ENCODE measurements at regions not wholly inside any gene's neighbourhood (a gene's known extent, or its start where the extent isn't known, plus 50 kb on each side); places are given as distances from the start of the nearest gene placed in this dataset.

- no peak overlapping the region for H3K4me3 ChIP-seq (ENCODE audit: control extremely low read depth in 1 of 5, extremely low read depth in 1 of 5, insufficient read depth in 1 of 5, low read depth in 2 of 5, low read length in 4 of 5)
- H3K4me2 ChIP-seq (replicated peaks; ENCODE audit: low read depth, low read length, poor library complexity, severe bottlenecking), result no peak overlapping the region
- intact Hi-C loops (cut with micrococcal nuclease), result no loop called here
- no peaks in the 10 kb centered on the region for H4K20me1 ChIP-seq (ENCODE audit: control insufficient read depth, insufficient read depth, low read length, poor library complexity, severe bottlenecking)
- no peak overlapping the region for H3K27ac ChIP-seq (ENCODE audit: low read length in 2 of 2)
- no peaks in the 10 kb centered on the region for H3K36me3 ChIP-seq (replicated peaks in 1 of 2; ENCODE audit: control extremely low read depth in 1 of 2, control insufficient read depth in 1 of 2, extremely low read depth in 1 of 2, insufficient read depth in 2 of 2, low read length in 1 of 2)
- no peaks in the 10 kb centered on the region for H3K9me3 Mint-ChIP-seq (ENCODE audit: insufficient read depth)
- H3K4me1 Mint-ChIP-seq, result peaks cover 21% of the 10 kb centered on the region
- WGBS (ENCODE audit: insufficient coverage), result 60% methylated on average over 1 of the region's 6 CpGs
- no peaks in the 10 kb centered on the region for H3K27me3 Mint-ChIP-seq
- no peak overlapping the region for H3K27ac Mint-ChIP-seq
- no peak overlapping the region for H2AFZ ChIP-seq (ENCODE audit: insufficient read depth, low read depth, low read length, poor library complexity, severe bottlenecking)
- H3K79me2 ChIP-seq (ENCODE audit: control insufficient read depth, insufficient read depth, low read length), result no peaks in the 10 kb centered on the region
- no peak overlapping the region for H3K4me3 Mint-ChIP-seq
- H3K9ac ChIP-seq (ENCODE audit: low read length), result no peak overlapping the region
- DNase-seq, result no peak
- CTCF ChIA-PET, result no interaction called here
- H3K9me3 ChIP-seq (ENCODE audit: control extremely low read depth in 1 of 3, control insufficient read depth in 2 of 3, insufficient read depth in 1 of 3, low read length in 2 of 3), result no peaks in the 10 kb centered on the region
- TF ChIP-seq CTCF (IDR thresholded peaks at IDR 0.05), result no peak
- TF ChIP-seq EZH2 (IDR thresholded peaks at IDR 0.05; ENCODE audit: borderline replicate concordance, insufficient read depth, low read depth, low read length, poor library complexity, severe bottlenecking), result no peak
- peaks cover 13 to 17% of the 10 kb centered on the region in 2 donors for H3K4me1 ChIP-seq (ENCODE audit: control insufficient read depth in 2 of 2, insufficient read depth in 2 of 2, low read length in 2 of 2)
- no peak for ATAC-seq (ENCODE audit: low read depth)
- no peaks in the 10 kb centered on the region for H3K27me3 ChIP-seq (replicated peaks in 1 of 4; ENCODE audit: control extremely low read depth in 1 of 4, control insufficient read depth in 3 of 4, insufficient read depth in 4 of 4, low read length in 3 of 4)
- POLR2A ChIA-PET, result interaction anchor here (0.9 kb wide), 1 partner anchor 8 kb away, joined by 3 read pairs; no protein-coding TSS in a partner anchor
These were observed 146.2 kb upstream of the KLF6 start for GRCh38 chr10:3931224-3931623.

GRCh38 chr10:3928569-3928968, 143.6 kb upstream of the KLF6 start:
- Histone ChIP-seq H3K36me3 (replicated peaks in 1 of 2; ENCODE audit: control extremely low read depth in 1 of 2, control insufficient read depth in 1 of 2, extremely low read depth in 1 of 2, insufficient read depth in 2 of 2, low read length in 1 of 2) (no peaks in the 10 kb centered on the region), H3K4me2 (replicated peaks; ENCODE audit: low read depth, low read length, poor library complexity, severe bottlenecking) (no peak overlapping the region), H3K79me2 (ENCODE audit: control insufficient read depth, insufficient read depth, low read length) (no peaks in the 10 kb centered on the region), H3K27me3 (replicated peaks in 1 of 4; ENCODE audit: control extremely low read depth in 1 of 4, control insufficient read depth in 3 of 4, insufficient read depth in 4 of 4, low read length in 3 of 4) (no peaks in the 10 kb centered on the region), H2AFZ (ENCODE audit: insufficient read depth, low read depth, low read length, poor library complexity, severe bottlenecking) (no peak overlapping the region), H4K20me1 (ENCODE audit: control insufficient read depth, insufficient read depth, low read length, poor library complexity, severe bottlenecking) (no peaks in the 10 kb centered on the region), H3K27ac (ENCODE audit: low read length in 2 of 2) (no peak overlapping the region), H3K9ac (ENCODE audit: low read length) (no peak overlapping the region), H3K9me3 (ENCODE audit: control extremely low read depth in 1 of 3, control insufficient read depth in 2 of 3, insufficient read depth in 1 of 3, low read length in 2 of 3) (no peaks in the 10 kb centered on the region), H3K4me1 (ENCODE audit: control insufficient read depth in 2 of 2, insufficient read depth in 2 of 2, low read length in 2 of 2) (no peaks in the 10 kb centered on the region), H3K4me3 (ENCODE audit: control extremely low read depth in 1 of 5, extremely low read depth in 1 of 5, insufficient read depth in 1 of 5, low read depth in 2 of 5, low read length in 4 of 5) (no peak overlapping the region)
- Mint-ChIP-seq H3K27me3 (no peaks in the 10 kb centered on the region), H3K4me1 (no peaks in the 10 kb centered on the region), H3K4me3 (no peak overlapping the region), H3K27ac (no peak overlapping the region), H3K9me3 (ENCODE audit: insufficient read depth) (no peaks in the 10 kb centered on the region)
- ATAC-seq (ENCODE audit: low read depth) (no peak), DNase-seq (no peak)
- POLR2A ChIA-PET, result no interaction called here
- no peak for TF ChIP-seq EZH2 (IDR thresholded peaks at IDR 0.05; ENCODE audit: borderline replicate concordance, insufficient read depth, low read depth, low read length, poor library complexity, severe bottlenecking)
- WGBS (ENCODE audit: insufficient coverage), result no CpG with 5 or more reads among the region's 2 CpGs
- CTCF ChIA-PET, result no interaction called here
- intact Hi-C loops (cut with micrococcal nuclease), result no loop called here

Data from B cell (primary cell).